ENCODE measurements at regions not wholly inside any gene's neighbourhood (a gene's known extent, or its start where the extent isn't known, plus 50 kb on each side); places are given as distances from the start of the nearest gene placed in this dataset.
"Not testable (repeated sequence)": the region's sequence is repeated elsewhere in the genome, so short reads cannot be mapped to it uniquely, and the experiment has no call there.

GRCh38 chr22:22371031-22371541, 126.5 kb downstream of the VPREB1 start:
- DNase-seq (ENCODE audit: low read depth in 3 of 3, low spot score in 1 of 3), result no peak

GRCh38 chr22:22372086-22372485, 127.5 kb downstream of the VPREB1 start:
- DNase-seq (ENCODE audit: low read depth in 3 of 3, low spot score in 1 of 3), result no peak

GRCh38 chr22:22374163-22374562, 129.6 kb downstream of the VPREB1 start:
- DNase-seq (ENCODE audit: low read depth in 3 of 3, low spot score in 1 of 3), result no peak

- no peak for DNase-seq (ENCODE audit: low read depth in 3 of 3, low spot score in 1 of 3)
These were observed 130.0 kb downstream of the VPREB1 start for GRCh38 chr22:22374579-22374978.

- no peak for DNase-seq (ENCODE audit: low read depth in 3 of 3, low spot score in 1 of 3)
These were observed 131.2 kb downstream of the VPREB1 start for GRCh38 chr22:22375576-22376351.

- no peak for DNase-seq (ENCODE audit: low read depth in 3 of 3, low spot score in 1 of 3)
These were observed 131.7 kb downstream of the VPREB1 start for GRCh38 chr22:22376352-22376706.

- DNase-seq (ENCODE audit: low read depth in 3 of 3, low spot score in 1 of 3), result not testable (repeated sequence)
These were observed 131.7 kb downstream of the ZNF280B start for GRCh38 chr22:22376884-22377283.

GRCh38 chr22:22377335-22377734, 131.2 kb downstream of the ZNF280B start:
- DNase-seq (ENCODE audit: low read depth in 3 of 3, low spot score in 1 of 3), result no peak

- DNase-seq (ENCODE audit: low read depth in 3 of 3, low spot score in 1 of 3), result no peak
These were observed 129.8 kb downstream of the ZNF280B start for GRCh38 chr22:22378446-22379415.

GRCh38 chr22:22380098-22381030, 128.2 kb downstream of the ZNF280B start:
- DNase-seq (ENCODE audit: low read depth in 3 of 3, low spot score in 1 of 3), result no peak

- not testable (repeated sequence) for DNase-seq (ENCODE audit: low read depth in 3 of 3, low spot score in 1 of 3)
These were observed 127.2 kb downstream of the ZNF280B start for GRCh38 chr22:22381292-22381691.

GRCh38 chr22:22384267-22384666, 124.3 kb downstream of the ZNF280B start:
- no peak for DNase-seq (ENCODE audit: low read depth in 3 of 3, low spot score in 1 of 3)

GRCh38 chr22:22384668-22385244, 123.8 kb downstream of the ZNF280B start:
- DNase-seq (ENCODE audit: low read depth in 3 of 3, low spot score in 1 of 3), result no peak

- no peak for DNase-seq (ENCODE audit: low read depth in 3 of 3, low spot score in 1 of 3)
These were observed 121.7 kb downstream of the ZNF280B start for GRCh38 chr22:22386602-22387385.

GRCh38 chr22:22387386-22387736, 121.2 kb downstream of the ZNF280B start:
- no peak for DNase-seq (ENCODE audit: low read depth in 3 of 3, low spot score in 1 of 3)

GRCh38 chr22:22388090-22388489, 120.5 kb downstream of the ZNF280B start:
- DNase-seq (ENCODE audit: low read depth in 3 of 3, low spot score in 1 of 3), result no peak

- no peak for DNase-seq (ENCODE audit: low read depth in 3 of 3, low spot score in 1 of 3)
These were observed 120.0 kb downstream of the ZNF280B start for GRCh38 chr22:22388494-22388893.

- DNase-seq (ENCODE audit: low read depth in 3 of 3, low spot score in 1 of 3), result no peak
These were observed 119.1 kb downstream of the ZNF280B start for GRCh38 chr22:22389467-22389866.

GRCh38 chr22:22390989-22391388, 117.6 kb downstream of the ZNF280B start:
- no peak for DNase-seq (ENCODE audit: low read depth in 3 of 3, low spot score in 1 of 3)

- no peak for DNase-seq (ENCODE audit: low read depth in 3 of 3, low spot score in 1 of 3)
These were observed 117.0 kb downstream of the ZNF280B start for GRCh38 chr22:22391543-22391942.
